Uterus (tissue), 2 donors: ENCODE measurements at regions not wholly inside any gene's neighbourhood (a gene's known extent, or its start where the extent isn't known, plus 50 kb on each side); places are given as distances from the start of the nearest gene placed in this dataset.

ENCODE experiments used
- CTCF ChIP-seq, 4 experiments: fragments of 200-600 bp in 2 of 4; fragments of 450-650 bp in 2 of 4; sonication (generic) in 2 of 4; IDR thresholded peaks; one replicate each; pipeline ENCODE4 v1.5.1; 2016 to 2019; ENCODE audit warnings: antibody characterized with exemption in 4 of 4, mild to moderate bottlenecking in 2 of 4, moderate library complexity in 1 of 4
- POLR2A ChIP-seq, 2 donors: fragments of 450-650 bp; IDR thresholded peaks; one replicate each; pipeline ENCODE4 v1.6.1; 2016; ENCODE audit warnings: antibody characterized with exemption in 2 of 2, mild to moderate bottlenecking in 1 of 2, moderate library complexity in 1 of 2

DNA sequence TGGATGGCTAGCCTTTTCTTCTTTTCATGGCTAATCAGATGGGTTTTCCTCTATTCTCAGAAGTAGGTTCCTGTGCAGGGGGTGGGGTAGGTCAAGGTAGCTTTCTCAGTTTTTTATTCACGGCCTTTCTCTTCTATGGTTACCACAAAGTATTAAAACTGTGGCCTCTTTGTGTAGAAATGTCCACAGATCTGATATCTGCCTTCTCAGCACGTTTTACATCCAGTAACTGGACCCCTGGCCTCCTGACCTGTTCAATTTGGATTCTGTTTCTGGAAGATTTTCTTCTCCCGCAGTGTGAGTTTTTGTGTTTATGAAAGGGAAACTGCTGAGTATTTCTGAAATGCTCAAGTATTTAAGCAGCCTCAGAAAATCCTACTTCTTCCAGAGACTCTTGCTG, 688.5 kb downstream of the RAPGEF2 start:
- TF ChIP-seq CTCF (IDR thresholded peaks at IDR 0.05) = no peak
- no peak for TF ChIP-seq POLR2A (IDR thresholded peaks at IDR 0.05)
